BJ (cell line): ENCODE measurements at regions not wholly inside any gene's neighbourhood (a gene's known extent, or its start where the extent isn't known, plus 50 kb on each side); places are given as distances from the start of the nearest gene placed in this dataset.

ENCODE experiments used
- CTCF ChIA-PET: fragments of 350-600 bp; formaldehyde crosslinking; extraction: SDS; loops from one replicate; lab custom pipeline; 2021; ENCODE audit warnings: antibody characterized with exemption, inconsistent platforms; lab: Yijun Ruan, JAX
- POLR2A ChIA-PET: fragments of 300-600 bp; sonication (Branson Sonifier 250); formaldehyde crosslinking; extraction: SDS; loops from one replicate; lab custom pipeline; 2021; ENCODE audit warnings: antibody characterized with exemption; lab: Charles Lee
- DNase-seq: peaks from one replicate; pipeline ENCODE4 v3.0.0-alpha.2; 2011; ENCODE audit warnings: low read depth
- H3K27me3 ChIP-seq: 2 replicates; pipeline ENCODE4 v1.6.0; 2011; ENCODE audit warnings: low read length; ENCODE audit not compliant: control insufficient read depth, insufficient read depth
- H3K36me3 ChIP-seq: 2 replicates; pipeline ENCODE4 v1.5.1; 2011; ENCODE audit warnings: low read length; ENCODE audit not compliant: control insufficient read depth, insufficient read depth
- H3K4me3 ChIP-seq: 2 replicates; pipeline ENCODE4 v1.5.1; 2011; ENCODE audit warnings: low read depth, mild to moderate bottlenecking, control low read depth, low read length
- CTCF ChIP-seq: IDR thresholded peaks from 2 replicates; pipeline ENCODE4 v1.5.1; 2011; ENCODE audit warnings: low read depth, mild to moderate bottlenecking, control low read depth, inconsistent platforms, low read length, moderate library complexity; ENCODE audit not compliant: insufficient read depth

- CTCF ChIA-PET = no interaction called here
- peaks cover 17% of the 10 kb centered on the region for H3K36me3 ChIP-seq
- POLR2A ChIA-PET = no interaction called here
- no peak for DNase-seq
- TF ChIP-seq CTCF = no peak
- H3K4me3 ChIP-seq = no peak overlapping the region
- H3K27me3 ChIP-seq = no peaks in the 10 kb centered on the region
Observed at GRCh38 chr14:101069228-101069549, 165.7 kb upstream of the RTL1 start.

GRCh38 chr14:101069666-101070362 is 166.3 kb upstream of the RTL1 start:
- Histone ChIP-seq H3K27me3 (no peaks in the 10 kb centered on the region), H3K4me3 (no peak overlapping the region), H3K36me3 (peaks cover 12% of the 10 kb centered on the region)
- ChIA-PET CTCF (no interaction called here), POLR2A (no interaction called here)
- TF ChIP-seq CTCF = no peak
- no peak for DNase-seq

GRCh38 chr14:101070540-101071492 is 167.3 kb upstream of the RTL1 start:
- ChIA-PET POLR2A (no interaction called here), CTCF (no interaction called here)
- TF ChIP-seq CTCF = no peak
- no peak overlapping the region for H3K4me3 ChIP-seq
- peaks cover 12% of the 10 kb centered on the region for H3K36me3 ChIP-seq
- DNase-seq = no peak
- no peaks in the 10 kb centered on the region for H3K27me3 ChIP-seq

- peaks cover 9% of the 10 kb centered on the region for H3K36me3 ChIP-seq
- no peak for DNase-seq
- no peak for TF ChIP-seq CTCF
- CTCF ChIA-PET = no interaction called here
- no peak overlapping the region for H3K4me3 ChIP-seq
- POLR2A ChIA-PET = no interaction called here
- no peaks in the 10 kb centered on the region for H3K27me3 ChIP-seq
Observed at GRCh38 chr14:101071493-101071906, 168.0 kb upstream of the RTL1 start.

GRCh38 chr14:101072070-101072469 is 168.5 kb upstream of the RTL1 start:
- DNase-seq = no peak
- no peak for TF ChIP-seq CTCF
- Histone ChIP-seq H3K36me3 (peaks cover 9% of the 10 kb centered on the region), H3K4me3 (no peak overlapping the region), H3K27me3 (no peaks in the 10 kb centered on the region)
- CTCF ChIA-PET = no interaction called here
- POLR2A ChIA-PET = no interaction called here
